Head of caudate nucleus (tissue), 42 donors: ENCODE measurements at regions not wholly inside any gene's neighbourhood (a gene's known extent, or its start where the extent isn't known, plus 50 kb on each side); places are given as distances from the start of the nearest gene placed in this dataset.
"Not testable (repeated sequence)": the region's sequence is repeated elsewhere in the genome, so short reads cannot be mapped to it uniquely, and the experiment has no call there.

Experiments used
- DNase-seq, 42 donors: peaks; one replicate each; pipeline versions ENCODE4 v3.0.0 to v3.0.0-alpha.2; 2020 to 2021; ENCODE audit warnings: mixed read lengths in 7 of 42
- intact Hi-C: fragments of 100-400 bp; cut with DNase I; formaldehyde crosslinking; loops from one replicate; pipeline ENCODE4 v1.15.0; 2022

- intact Hi-C loops = no loop called here
- no peak for DNase-seq
Observed at GRCh38 chr3:18989237-18989795, 159.0 kb upstream of the KCNH8 start.

- intact Hi-C loops = no loop called here
- DNase-seq = peak in 6 of 42 donors; percentile 13 to 49 (median 16)
Observed at GRCh38 chr3:18988614-18989229, 159.6 kb upstream of the KCNH8 start.

- intact Hi-C loops = no loop called here
- DNase-seq = peak in 11 of 42 donors; percentile 5 to 49 (median 15)
Observed at GRCh38 chr3:18987862-18988447, 160.4 kb upstream of the KCNH8 start.

GRCh38 chr3:18987070-18987469 lies 161.2 kb upstream of the KCNH8 start:
- intact Hi-C loops = no loop called here

GRCh38 chr3:18982920-18983319 lies 165.4 kb upstream of the KCNH8 start:
- no peak for DNase-seq
- intact Hi-C loops = no loop called here

More at GRCh38 chr3:18987070-18987469, 161.2 kb upstream of the KCNH8 start:
- no peak for DNase-seq

GRCh38 chr3:18976102-18976501 lies 172.2 kb upstream of the KCNH8 start:
- DNase-seq, intact Hi-C loops: not testable (repeated sequence)

- intact Hi-C loops = no loop called here
- DNase-seq = no peak
Observed at GRCh38 chr3:18968120-18968519, 180.2 kb upstream of the KCNH8 start.

GRCh38 chr3:18965781-18966180 lies 182.5 kb upstream of the KCNH8 start:
- intact Hi-C loops = no loop called here
- no peak for DNase-seq

GRCh38 chr3:18964640-18965039 lies 183.7 kb upstream of the KCNH8 start:
- intact Hi-C loops = no loop called here
- DNase-seq = no peak

- intact Hi-C loops = no loop called here
- DNase-seq = no peak
Observed at GRCh38 chr3:18951333-18951732, 197.0 kb upstream of the KCNH8 start.

GRCh38 chr3:18946524-18946923 lies 201.8 kb upstream of the KCNH8 start:
- intact Hi-C loops = no loop called here
- DNase-seq = no peak

- intact Hi-C loops = no loop called here
- DNase-seq = no peak
Observed at GRCh38 chr3:18937574-18937973, 210.7 kb upstream of the KCNH8 start.

- DNase-seq = no peak
- intact Hi-C loops = no loop called here
Observed at GRCh38 chr3:18919158-18919557, 229.2 kb upstream of the KCNH8 start.

GRCh38 chr3:18917923-18918322 lies 230.4 kb upstream of the KCNH8 start:
- intact Hi-C loops = no loop called here
- no peak for DNase-seq

GRCh38 chr3:18902081-18902793 lies 246.1 kb upstream of the KCNH8 start:
- intact Hi-C loops = no loop called here
- peak in 1 of 42 donors; percentile 4 for DNase-seq

- intact Hi-C loops = no loop called here
- no peak for DNase-seq
Observed at GRCh38 chr3:18901571-18901970, 246.7 kb upstream of the KCNH8 start.

- peak in 3 of 42 donors; percentile 7 to 36 (median 8) for DNase-seq
Observed at GRCh38 chr3:18900994-18901393, 247.3 kb upstream of the KCNH8 start.

GRCh38 chr3:18898911-18899310 lies 249.4 kb upstream of the KCNH8 start:
- intact Hi-C loops = no loop called here
- DNase-seq = peak in 1 of 42 donors; percentile 3

More at GRCh38 chr3:18900994-18901393, 247.3 kb upstream of the KCNH8 start:
- intact Hi-C loops = no loop called here

- intact Hi-C loops = no loop called here
- no peak for DNase-seq
Observed at GRCh38 chr3:18892756-18893155, 255.6 kb upstream of the KCNH8 start.

- intact Hi-C loops = no loop called here
- DNase-seq = no peak
Observed at GRCh38 chr3:18892047-18892446, 256.3 kb upstream of the KCNH8 start.
